GM18868 (cell line): ENCODE measurements at regions not wholly inside any gene's neighbourhood (a gene's known extent, or its start where the extent isn't known, plus 50 kb on each side); places are given as distances from the start of the nearest gene placed in this dataset.

Source experiments
- ATAC-seq: cut with Tn5 transposase; IDR thresholded peaks from one replicate; pipeline ENCODE4 v1.9.1; 2021; ENCODE audit warnings: mild to moderate bottlenecking, moderate library complexity; ENCODE audit not compliant: unreplicated experiment

DNA sequence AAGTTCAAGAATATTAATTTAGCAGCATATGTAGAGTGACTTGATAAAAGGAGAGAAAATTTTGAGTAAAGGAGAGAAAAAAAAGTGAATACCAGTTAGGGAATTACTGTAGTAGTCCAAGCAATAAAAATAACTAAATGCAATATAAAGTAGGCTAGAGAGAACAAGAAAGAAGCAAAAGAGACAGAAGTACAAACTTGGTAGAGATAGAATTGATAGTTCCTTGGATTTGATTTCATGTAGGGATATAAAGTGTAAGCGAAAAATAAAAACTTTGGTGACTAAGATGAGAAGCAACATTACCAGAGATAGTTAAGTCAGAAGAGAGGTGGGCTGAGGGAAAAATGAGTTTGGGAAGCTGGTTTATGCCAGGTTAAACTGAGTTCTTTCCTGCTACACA is 252.4 kb downstream of the SEC23A start:
- ATAC-seq: no peak

DNA sequence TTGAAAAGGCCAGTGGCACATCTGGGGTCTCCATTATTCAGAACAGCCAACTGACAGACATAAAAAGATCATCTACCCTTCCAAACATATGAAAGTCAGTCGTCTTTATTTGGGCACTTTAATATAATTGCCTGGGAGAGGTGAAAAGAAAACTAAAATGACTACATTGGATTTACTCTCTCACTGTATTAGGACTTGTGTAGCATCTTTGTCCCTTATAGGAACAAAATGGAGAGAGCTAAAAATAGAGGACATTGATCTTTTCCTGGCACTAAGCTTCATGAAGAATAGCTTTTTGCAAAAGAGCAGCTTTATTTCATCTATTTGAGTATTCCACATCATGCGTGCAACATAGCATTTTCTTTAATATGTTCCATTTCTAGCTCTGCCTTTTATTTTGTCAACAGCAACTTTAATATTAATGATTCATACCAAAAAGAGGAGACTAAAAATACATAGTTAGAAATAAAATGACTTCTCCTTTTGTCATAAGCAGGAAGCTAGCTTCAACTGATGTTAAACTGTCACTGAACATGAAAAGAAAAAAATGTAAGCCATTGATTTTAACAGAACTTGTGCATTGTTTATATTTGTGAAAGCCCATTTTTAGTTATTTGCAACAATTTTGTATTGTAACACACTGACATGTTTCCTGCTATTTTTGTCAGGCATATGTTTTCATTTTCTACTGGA is 254.6 kb downstream of the SEC23A start:
- ATAC-seq: no peak

GRCh38 chr14:38847161-38847560 is 255.9 kb downstream of the SEC23A start:
- no peak for ATAC-seq

- no peak for ATAC-seq
These were observed 263.2 kb downstream of the SEC23A start for GRCh38 chr14:38839694-38840365.

DNA sequence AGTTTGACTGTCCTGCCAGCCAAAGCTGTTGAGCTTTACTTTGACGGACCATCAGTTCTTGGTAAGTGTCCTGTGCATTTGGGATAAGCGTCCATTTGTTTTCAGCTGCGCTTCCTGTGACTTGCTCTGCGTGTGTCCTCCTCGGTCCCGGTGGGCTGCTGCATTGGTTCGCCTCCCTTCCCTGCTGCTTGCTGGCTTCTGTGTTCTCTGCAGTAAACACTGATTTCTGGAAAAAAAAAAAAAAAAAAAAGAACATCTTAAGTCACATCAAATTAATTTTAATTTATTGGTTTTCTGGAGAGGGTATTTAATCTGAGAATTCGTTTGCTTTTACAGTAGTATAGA is 264.1 kb downstream of the SEC23A start:
- ATAC-seq: no peak

DNA sequence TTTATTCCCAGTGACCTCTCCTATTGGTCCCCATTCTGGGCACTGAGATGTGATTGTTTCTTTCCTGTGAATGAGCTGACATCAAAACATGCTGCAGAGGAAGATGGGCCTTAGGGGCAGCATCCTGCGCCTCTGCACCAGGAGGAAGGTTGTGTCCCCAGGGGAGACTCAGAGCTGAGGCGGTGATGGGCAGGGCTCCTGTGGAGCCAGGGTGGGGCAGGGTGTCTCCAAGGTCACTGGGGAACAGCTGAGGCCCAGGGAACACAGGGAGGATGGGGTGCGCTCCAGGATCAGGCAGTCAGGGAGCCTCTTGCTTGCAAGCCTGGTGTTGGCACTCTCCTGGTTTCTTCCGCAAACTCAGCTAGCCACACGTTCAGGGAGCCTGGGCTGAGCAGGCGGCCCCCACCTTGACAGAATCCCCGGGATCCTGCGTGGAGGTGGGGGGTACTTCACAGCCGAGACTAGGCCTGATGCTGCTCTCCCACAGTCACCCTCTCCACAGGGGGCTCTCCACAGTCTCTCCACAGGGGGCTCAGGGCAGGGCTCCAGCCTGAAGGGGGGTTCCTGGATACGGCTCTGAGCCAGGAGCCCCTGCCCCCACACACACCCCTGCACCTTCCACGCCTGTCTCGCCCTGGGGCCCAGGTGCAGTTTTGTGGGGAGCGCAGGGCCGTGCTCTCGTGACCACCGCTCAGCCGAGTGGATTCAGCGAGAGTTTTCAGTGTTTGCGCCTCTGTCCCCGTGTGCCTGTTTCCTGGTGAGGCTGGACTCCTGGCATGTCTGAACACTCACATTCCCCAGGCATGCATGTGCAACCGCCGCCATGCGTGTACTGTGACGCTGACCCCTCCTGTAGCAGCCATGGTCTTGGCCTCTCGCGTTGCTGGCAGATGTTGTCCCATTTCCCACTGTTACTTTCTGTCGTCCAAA is 264.7 kb downstream of the SEC23A start:
- no peak for ATAC-seq

DNA sequence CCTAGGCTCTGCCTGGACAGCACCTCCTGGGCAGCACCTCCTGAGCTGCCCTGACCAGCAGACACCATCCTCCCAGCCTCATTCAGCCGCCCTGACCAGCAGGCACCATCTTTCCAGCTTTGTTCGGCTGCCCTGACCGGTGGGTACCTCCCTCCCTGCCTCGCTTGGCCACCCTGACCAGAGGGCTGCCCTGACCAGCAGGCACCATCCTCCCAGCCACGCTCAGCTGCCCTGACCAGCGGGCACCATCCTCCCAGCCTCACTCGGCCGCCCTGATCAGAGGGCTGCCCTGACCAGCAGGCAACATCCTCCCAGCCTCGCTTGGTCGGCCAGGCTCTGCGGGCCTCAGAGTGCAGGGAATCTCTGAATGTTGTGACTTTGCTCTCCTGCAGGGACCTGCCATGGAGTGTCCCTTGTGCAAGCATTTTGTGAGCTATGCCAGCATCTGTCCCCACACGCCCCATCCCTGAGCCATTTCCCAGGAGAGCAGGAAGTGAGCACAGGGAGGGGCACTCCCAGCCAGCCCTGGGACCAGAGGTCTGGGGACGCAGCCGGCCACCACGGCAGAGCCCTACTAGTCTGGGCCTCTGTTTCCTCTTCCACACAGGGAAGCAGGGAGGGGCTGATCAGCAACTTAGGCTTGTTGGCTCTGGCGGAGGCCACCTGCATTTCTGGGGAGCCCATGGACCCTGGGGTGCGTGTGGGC is 265.5 kb downstream of the SEC23A start:
- ATAC-seq: no peak

- ATAC-seq: no peak
These were observed 266.5 kb downstream of the SEC23A start for GRCh38 chr14:38836539-38836938.

DNA sequence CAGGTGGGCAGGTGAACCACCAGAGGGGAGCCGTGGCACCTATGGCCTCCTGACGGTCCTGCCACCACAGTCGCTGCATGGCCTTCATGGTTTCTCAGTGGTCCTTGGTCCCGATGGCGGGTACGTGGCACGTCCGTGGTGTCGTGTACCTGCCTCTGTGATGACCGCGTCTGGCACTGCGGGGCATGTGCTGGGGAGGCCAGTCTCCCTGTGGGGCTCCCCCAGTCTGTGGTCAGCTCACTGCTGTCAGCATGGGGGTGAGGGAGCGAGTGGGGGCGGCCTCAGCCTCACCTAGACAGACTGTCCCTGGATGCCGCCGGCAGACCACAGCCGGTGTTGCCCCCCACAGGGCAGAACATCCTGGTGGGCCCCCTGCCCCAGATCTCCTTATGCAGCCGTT is 267.2 kb downstream of the SEC23A start:
- ATAC-seq: no peak

GRCh38 chr14:38828183-38828827 is 274.7 kb downstream of the SEC23A start:
- ATAC-seq: no peak

DNA sequence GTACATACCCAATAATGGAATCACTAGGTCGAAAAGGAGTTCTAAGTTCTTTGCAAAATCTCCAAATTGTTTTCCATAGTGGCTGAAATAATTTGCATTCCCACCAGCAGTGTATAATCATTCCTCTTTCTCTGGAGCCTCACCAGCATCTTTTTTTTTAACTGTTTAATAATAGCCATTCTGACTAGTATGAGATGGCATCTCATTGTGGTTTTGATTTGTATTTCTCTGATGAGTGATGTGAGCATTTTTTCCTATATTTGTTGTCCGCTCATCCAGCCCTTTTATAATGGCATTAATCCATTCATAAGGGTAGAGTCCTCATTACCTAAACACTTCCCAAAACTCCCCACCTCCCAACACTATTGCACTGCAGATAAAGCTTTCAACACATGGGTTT is 278.3 kb downstream of the SEC23A start:
- ATAC-seq: no peak

GRCh38 chr14:38818555-38818954 is 284.5 kb downstream of the SEC23A start:
- no peak for ATAC-seq

- ATAC-seq: no peak
These were observed 294.1 kb downstream of the SEC23A start for GRCh38 chr14:38808734-38809455.

- no peak for ATAC-seq
These were observed 303.4 kb downstream of the SEC23A start for GRCh38 chr14:38799671-38800070.

- ATAC-seq: no peak
These were observed 308.4 kb downstream of the SEC23A start for GRCh38 chr14:38794677-38795076.

- ATAC-seq: no peak
These were observed 311.2 kb downstream of the SEC23A start for GRCh38 chr14:38791862-38792261.

GRCh38 chr14:38790916-38791315 is 312.1 kb downstream of the SEC23A start:
- no peak for ATAC-seq

DNA sequence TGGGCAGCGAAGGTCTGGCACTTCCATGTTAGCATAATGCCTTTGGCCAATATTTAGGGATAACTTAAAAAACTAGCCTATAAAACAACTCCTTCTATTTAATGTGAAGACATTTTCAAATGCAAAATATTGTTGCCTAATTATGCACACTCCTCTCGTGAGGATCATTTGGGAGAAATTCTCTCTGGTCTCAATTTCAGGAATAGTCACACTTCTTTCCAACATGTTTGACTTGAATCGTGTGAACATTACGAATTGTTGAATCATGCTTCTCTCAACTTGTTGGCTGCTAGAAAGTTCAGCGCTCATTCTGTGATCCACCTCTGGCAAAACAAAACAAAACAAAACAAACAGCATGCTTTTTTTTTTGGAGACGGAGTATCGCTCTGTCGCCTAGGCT is 313.2 kb downstream of the SEC23A start:
- ATAC-seq: no peak

DNA sequence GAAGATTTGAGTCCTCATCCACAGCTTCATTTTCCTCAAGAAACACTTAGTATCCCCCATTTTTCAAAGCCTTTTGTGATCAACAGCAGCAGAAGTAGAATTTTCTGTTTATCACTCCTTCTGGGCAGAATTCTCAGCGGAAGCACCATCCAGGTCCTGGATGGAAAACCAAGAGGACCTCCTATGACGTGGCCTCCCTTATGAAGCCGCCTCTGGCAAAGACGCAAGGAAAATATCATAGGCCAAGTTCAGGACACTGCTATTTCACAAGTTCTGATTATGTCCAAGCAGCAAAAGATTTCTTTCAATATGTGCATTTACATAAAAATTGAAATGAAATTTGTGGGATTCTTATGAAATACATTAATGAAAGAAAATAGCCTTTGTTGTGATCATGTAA is 315.0 kb downstream of the SEC23A start:
- ATAC-seq: no peak

DNA sequence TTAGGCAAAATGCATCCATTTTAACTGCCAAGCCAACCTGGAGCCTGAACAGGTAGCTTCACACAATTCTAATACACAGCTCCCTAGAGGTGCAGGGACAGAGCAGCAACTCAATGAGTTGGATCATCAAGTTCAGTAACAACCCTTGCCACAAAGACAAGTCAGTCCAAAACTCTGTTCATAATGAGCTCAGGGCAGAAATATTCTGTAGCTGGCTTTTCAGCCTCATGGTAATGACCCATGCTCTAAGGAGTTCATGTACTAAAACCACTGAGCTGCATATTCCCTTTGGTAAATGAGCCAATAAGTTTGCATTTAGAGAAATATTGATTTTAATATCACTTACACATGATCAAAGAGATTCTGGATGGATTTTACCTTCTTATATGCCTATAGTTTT is 316.1 kb downstream of the SEC23A start:
- no peak for ATAC-seq
